ENCODE measurements at regions not wholly inside any gene's neighbourhood (a gene's known extent, or its start where the extent isn't known, plus 50 kb on each side); places are given as distances from the start of the nearest gene placed in this dataset.

- TF ChIP-seq, protein P1, sequence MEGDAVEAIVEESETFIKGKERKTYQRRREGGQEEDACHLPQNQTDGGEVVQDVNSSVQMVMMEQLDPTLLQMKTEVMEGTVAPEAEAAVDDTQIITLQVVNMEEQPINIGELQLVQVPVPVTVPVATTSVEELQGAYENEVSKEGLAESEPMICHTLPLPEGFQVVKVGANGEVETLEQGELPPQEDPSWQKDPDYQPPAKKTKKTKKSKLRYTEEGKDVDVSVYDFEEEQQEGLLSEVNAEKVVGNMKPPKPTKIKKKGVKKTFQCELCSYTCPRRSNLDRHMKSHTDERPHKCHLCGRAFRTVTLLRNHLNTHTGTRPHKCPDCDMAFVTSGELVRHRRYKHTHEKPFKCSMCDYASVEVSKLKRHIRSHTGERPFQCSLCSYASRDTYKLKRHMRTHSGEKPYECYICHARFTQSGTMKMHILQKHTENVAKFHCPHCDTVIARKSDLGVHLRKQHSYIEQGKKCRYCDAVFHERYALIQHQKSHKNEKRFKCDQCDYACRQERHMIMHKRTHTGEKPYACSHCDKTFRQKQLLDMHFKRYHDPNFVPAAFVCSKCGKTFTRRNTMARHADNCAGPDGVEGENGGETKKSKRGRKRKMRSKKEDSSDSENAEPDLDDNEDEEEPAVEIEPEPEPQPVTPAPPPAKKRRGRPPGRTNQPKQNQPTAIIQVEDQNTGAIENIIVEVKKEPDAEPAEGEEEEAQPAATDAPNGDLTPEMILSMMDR (IDR thresholded peaks at IDR 0.05; ENCODE audit: low read length), result no peak
- no peak for TF ChIP-seq EZH2 (IDR thresholded peaks at IDR 0.05; ENCODE audit: borderline replicate concordance, low read length)
Measured at GRCh38 chr12:97109441-97109840, 202.4 kb downstream of the NEDD1 start.
